DLD1 (cell line): ENCODE measurements at regions not wholly inside any gene's neighbourhood (a gene's known extent, or its start where the extent isn't known, plus 50 kb on each side); places are given as distances from the start of the nearest gene placed in this dataset.
"Not testable (repeated sequence)": the region's sequence is repeated elsewhere in the genome, so short reads cannot be mapped to it uniquely, and the experiment has no call there.

Experiments
- in situ Hi-C: cut with HindIII; loops from 2 replicates; pipeline ENCODE4 v1.10.0; 2017; ENCODE audit warnings: low sequenced_read_pairs

DNA sequence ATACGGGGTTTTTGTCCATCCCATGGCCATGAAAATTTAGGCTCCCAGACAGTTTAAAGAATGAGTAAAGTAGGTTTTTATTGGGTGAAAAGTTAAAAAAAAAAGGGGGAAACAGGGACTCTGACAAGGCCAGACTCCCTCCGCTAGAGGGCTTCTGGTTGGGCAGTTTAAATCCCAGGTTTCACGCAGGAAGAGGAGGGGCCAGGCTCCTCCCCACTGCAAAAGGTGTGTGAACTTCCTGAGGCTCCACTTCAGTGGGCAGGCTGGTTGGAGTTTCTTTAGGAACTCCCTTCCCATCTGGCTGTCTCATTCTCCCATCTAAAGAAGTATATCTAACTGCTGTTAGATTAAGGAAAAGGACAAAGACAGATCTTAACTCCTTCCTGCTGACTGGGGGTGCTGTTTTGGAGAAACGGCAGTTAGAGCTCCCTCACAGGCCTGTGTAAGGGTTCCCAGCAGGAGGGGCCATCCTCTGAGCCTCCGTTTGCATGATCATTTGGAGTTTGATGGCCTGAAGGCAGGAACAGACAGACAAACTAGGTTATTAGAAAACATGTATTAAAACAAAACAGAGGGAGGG, 1160.7 kb downstream of the CNTNAP5 start:
- in situ Hi-C loops = loop anchor here (25.0 kb wide), 1 partner anchor 377 kb away; no protein-coding TSS in a partner anchor

DNA sequence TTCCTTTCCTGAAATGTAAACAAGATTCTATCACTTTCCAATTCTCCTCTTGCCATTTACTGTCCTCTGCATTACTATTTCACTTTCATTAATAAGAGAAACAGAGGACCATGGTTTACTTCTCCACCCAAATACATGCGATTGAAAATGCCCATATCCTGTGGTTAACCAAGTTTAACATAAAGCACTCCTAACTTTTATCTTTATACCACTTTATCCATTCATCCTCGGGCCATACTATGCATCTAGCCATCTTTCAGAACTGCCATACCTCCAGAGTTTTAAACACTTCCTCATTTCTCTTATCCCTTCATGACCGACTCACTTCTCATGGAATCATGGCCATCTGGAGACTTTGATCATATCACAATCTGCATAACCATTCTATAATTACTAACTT, 1182.3 kb downstream of the CNTNAP5 start:
- in situ Hi-C loops = no loop called here

DNA sequence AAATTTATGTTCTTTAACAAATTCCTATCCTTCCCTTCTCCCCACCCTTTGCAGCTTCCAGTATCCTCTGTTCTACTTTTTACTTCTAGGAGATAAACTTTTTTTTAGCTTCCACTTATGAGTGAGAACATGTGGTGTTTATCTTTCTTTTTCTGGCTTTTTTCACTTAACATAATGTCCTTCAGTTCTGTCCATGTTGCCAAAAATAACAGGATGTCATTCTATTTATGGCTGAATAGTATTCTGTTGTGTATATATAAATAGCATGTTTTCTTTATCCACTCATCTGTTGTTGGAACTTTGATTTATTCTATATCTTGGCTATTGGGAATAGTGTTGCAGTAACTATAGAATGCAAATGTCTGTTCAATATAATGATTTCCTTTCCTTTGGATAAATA, 1191.2 kb downstream of the CNTNAP5 start:
- in situ Hi-C loops = no loop called here

DNA sequence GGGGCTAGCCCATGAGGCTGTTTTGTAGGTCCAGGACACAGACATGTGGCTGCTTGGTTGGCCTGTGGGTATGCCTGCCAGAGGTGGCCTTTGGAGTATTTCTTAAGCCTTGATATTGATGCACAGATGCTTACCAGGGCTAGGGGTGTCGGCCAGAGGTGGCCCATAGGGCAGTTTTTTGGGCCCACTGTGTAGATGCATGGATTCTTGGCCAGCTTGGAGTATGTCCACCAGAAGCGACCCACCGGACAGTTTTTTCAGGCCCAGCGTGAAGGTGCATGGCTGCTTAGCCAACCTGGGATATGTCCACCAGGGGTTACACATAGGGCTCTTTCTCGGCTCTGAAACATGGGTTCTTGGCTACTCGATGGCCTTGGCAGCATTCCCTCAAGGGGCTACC, 1199.1 kb downstream of the CNTNAP5 start:
- in situ Hi-C loops = no loop called here

DNA sequence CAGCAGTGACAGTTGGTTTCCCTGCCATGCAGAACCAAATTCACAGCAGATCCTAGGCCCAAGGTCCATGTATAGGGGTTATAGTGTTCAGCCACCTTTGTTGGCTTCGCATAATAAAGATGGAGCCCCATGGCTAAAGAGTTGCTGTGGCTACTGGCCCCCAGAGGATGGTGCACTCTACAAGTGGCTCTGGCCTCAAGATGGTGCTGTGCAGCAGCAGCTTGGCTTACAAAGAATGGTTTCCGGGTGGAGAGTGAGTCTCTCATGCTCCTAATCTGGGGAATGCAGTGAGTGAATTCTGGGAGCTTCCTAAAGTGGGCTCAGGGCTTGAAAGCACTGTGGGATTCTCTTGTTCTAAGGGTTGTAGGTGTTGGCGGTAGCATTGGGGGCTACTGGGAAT, 1199.7 kb downstream of the CNTNAP5 start:
- in situ Hi-C loops = no loop called here

DNA sequence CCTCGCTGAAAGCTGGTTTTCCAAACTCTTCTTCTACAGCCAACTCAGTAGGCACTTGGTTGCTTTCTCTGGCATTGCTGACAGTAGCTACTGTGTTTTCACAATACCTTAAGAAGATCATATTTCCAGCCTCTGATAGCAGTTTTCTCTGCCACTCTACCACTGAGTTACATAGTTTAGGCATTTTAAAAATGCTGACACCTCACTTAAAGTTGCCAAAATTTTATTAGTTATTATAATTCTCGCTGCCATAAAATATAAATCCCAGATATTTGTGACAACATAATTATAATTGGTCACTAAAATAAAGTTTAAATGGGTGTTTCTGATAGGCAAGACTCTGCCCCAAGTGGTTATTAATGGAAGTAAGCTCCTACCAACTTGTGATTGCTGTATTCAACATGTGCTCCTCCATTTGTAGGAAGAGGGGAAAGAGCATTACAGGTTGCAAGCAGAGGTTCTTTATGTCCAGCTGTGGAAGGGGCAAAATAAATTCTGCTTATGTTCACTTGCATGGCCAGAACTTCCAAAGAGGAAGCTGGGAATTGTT, 1202.8 kb downstream of the CNTNAP5 start:
- in situ Hi-C loops = no loop called here

DNA sequence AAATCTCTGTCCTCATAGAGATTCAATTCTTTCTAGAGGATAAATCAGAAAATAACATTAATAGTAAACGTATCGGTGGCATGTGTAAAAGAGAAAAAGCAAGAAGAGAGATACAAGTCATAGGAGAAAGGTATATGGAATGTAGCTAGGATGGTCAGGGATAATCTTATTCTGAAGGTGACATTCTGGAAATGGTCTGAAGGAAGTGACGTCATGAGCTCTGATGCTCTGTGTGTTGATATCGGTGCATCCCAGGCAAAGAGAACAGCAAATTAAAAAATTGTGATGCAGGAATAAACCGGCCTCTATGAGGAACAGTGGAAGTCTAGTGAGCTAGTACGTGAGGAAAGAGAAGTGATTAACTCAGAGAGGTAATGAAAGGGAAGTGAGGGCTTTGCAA, 1215.8 kb downstream of the CNTNAP5 start:
- in situ Hi-C loops = no loop called here

DNA sequence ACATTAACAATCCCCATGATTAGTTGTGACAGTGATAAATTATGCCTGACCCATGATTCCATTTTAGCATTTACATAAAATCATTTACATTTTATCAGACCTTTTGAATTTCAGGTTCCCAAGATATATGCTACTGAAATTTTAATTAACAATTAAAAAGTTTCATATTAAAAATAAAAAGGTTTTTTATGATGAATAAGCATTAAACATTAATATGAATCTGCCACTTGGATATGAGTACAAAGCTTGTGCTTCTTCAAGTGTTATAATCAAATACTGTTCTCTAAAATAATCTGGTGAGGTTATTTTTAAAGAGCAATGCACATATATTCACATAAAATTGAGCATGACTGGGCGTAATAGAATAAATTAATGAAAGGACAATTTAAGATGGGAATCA, 1218.0 kb downstream of the CNTNAP5 start:
- in situ Hi-C loops = no loop called here

DNA sequence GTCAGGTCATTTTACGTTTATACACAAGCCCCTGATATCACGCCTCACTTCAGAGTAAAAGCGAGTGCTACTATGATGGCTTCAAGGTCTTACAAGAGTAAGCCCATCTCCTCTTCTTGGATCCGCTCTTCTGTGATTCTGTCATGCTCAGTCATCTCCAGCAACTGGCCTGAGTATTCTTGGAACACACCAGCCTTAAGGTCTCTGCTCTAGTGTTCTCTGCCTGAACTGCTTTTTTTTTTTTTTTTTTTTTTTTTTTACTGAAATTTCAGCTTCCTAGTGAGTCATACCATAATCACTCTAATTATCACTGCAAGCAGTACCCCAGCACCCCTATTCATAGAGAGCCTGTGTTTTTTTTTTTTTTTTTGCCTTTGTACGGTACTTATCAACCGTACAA, 1228.9 kb downstream of the CNTNAP5 start:
- in situ Hi-C loops = no loop called here

DNA sequence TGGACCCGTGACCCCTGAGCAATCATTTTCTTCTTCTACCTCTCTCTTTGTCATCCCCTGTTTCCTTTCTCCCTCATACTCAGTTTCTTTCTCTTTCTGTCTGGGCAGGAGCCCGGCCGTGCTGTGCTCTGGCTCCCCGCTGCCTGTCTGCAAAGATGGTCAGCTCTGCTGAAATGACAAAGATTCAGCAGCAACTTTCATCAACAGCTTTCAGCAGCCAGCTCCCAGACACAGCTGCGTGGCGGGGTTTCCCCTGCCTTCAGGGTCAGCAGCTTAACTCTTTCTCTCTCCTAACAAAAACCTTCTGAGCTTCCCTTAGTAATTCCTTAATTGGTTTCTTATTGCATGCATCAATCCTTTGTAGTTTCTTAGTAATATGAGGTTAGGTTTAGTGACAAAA, 1234.4 kb downstream of the CNTNAP5 start:
- in situ Hi-C loops = no loop called here

DNA sequence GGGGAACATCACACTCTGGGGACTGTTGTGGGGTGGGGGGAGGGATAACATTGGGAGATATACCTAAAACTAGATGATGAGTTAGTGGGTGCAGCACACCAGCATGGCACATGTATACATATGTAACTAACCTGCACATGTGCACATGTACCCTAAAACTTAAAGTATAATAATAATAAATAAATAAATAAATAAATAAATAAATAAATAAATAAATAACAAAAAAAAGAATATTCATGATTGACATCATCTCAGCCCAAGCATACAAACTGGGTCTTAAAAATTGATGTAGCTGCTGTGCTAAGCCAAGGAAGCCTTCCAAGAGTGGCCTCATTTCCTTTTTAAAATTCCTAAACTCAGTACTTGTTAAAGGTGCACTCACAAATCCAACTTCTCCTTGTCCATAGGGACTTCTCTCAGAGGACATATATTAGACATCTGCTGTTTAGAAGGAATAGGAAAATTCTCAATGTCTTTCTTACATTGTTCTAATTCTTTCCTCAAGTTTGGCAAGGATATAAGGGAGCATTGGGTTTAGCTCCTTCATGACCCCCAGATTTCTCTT, 1235.4 kb downstream of the CNTNAP5 start:
- in situ Hi-C loops = not testable (repeated sequence)

DNA sequence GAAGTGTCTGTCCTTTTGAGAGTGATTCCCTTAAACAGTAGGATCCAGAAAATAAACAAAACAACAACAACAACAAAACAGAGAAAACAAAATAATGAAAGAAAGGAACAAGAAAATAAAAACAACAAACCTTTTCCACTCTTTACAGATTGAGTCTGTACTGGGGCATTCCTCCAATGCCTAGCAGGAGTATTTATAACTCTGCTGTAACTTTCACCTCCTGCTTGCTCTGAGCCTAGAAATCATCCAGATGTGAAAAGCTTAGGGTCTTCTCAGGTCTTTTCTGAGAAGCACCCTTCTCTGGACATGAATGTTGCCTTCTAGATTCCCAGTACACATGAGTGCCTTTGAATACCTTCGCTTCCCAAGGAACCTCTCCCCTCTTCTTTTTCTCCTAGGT, 1239.4 kb downstream of the CNTNAP5 start:
- in situ Hi-C loops = no loop called here

DNA sequence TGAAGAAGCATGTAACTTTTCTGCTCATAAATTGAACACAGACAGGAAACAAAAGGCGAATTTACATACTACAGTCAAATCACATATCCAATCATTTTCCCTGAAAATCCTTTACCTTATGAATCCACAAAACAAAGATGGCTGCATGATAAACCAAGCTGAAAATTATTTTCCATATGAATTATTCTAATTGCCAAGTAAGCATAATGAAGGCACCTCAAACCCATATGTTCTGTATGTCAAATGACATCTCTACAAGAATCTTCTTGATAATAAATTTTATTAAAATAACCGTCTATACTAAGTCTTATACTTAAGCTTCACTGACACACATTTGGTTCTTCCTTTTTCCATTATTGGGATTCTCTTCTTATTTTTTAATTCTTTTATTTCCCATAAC, 1242.6 kb downstream of the CNTNAP5 start:
- in situ Hi-C loops = no loop called here

DNA sequence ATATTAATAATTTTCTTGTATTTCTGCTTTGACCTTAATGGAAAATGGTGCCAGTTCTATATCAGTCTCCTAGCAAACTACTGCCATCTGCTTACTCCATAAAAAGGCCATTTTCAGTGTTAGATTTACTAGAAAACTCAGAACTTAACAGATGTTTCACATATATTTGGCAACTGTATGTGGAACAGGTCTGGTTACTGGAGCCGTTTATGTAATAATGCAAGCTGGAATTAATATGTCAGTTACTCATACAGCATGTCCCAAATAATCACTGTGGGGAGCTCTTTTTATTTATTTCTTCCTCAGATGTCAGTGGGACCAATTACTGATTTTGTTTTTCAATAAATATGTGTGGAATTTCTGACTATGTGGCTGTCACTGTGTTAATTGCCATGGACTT, 1247.6 kb downstream of the CNTNAP5 start:
- in situ Hi-C loops = no loop called here

DNA sequence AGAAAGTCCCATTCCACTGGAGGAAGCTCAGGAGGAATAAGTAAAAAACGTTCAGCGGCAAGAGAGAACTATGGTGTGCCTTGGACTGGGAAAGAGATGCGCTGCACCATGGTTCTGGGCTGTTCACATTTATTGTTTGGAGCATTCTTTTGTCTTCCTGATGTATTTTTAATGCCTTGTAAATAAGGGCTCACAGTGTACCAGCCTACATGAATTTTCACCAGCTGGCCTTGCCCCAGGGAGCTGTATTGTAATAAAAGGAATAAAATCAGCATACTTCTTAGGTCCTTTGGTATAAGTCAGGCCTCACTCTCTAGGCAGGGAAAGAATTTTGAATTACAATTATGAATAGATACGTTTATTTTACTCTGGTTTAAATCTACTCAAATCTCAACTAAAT, 1249.6 kb downstream of the CNTNAP5 start:
- in situ Hi-C loops = no loop called here

DNA sequence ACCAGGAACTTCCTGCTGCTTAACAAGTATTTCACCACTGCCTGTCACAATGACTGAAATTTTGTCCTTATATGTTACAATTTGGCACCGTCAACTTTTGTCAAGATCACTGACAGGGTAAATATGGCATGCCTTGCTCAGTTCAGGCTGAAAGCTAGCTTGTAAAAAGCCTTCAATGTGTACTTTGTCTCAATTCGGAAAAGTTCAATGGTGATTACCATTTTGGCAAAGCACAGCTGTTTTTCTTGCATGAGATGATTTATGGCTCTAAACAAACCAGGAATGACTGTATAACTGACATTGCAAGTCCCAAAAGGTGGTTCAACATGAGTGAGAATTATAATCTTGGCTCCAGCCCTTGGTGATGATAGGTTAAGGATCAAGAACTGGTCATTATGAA, 1255.2 kb downstream of the CNTNAP5 start:
- in situ Hi-C loops = no loop called here

DNA sequence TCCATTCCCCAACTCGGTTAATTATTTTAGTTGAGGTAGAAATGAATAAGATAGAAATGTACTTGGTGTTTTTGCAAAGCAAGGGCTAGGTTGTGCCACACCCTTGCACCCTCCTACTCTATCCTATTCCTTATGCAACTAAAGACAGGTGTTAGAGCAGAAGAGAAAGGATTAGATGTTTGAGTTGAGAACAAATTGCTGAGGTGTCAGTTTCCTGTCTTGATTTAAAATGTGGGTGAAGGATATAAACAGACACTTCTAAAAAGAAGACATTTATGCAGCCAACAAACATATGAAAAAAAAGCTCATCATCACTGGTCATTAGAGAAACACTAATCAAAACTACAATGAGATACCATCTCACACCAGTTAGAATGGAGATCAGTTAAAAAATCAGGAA, 1256.2 kb downstream of the CNTNAP5 start:
- in situ Hi-C loops = no loop called here

DNA sequence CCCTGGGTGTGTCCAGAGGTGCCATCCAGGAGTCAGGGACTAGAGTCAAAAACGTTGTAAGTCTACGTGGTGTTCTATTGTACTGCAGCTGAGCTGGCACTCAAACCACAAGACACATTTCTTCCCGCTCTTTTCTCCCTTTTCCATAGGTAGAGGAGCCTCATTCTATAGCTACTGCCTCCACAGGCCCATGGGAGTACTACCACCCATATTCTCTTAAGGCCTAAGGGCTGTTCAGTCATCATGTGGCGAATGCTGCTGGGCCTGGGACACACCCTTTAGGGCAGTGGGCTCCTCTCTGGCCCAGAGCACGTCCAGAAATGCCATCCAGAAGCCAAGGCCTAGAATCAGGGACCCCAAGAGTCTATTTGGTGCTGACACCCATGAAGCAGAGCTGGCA, 1271.7 kb downstream of the CNTNAP5 start:
- in situ Hi-C loops = no loop called here

DNA sequence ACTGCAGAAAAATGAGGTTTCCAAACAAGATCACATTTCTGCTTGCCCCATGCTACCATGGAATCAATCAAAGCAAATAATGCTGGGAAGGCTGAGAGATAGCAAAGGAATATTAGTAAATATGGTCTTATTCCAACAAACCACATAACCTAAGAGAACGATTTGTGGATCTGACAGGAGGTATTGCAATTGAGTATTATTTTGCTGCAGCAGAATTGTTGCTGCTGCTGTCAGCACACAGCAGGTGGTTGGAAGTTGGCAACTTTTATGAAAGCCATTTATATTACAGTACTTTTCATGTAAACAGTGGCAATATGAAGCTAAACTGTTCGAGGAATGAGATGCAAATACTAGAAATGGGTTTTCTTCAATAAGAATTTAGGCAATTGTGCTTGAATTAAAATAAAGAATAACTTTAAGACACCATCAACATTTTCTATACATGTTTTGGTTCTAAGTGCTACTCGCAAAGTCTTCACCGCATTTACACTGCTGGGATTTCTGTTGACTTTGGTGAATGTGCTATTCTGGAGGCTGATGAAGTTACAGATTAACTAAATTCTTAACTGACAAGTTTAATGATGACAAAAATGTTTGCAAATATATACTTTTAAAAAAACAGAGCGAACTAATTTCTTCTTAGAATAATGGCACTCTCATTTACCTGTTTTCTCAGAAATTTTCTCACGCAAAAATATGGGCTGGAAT, 1285.7 kb downstream of the CNTNAP5 start:
- in situ Hi-C loops = no loop called here

DNA sequence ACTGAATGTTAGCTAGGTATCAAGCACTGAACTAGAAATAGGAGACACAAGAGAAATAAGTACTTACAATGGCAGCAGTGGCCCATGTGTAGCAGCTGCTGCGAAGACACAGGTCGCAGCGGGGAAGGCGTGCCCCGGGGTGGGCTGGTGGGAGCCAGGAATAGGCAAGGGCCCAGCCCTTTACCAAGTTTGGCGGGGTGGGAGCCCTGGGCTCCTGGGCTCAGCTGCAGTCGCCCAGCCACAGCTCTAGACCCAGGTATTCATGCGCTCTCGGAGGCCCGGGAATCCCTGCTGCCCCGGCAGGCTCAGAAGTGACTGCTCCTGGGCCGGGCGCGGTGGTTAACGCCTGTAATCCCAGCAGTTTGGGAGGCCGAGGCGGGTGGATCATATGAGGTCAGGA, 1287.3 kb downstream of the CNTNAP5 start:
- in situ Hi-C loops = no loop called here

DNA sequence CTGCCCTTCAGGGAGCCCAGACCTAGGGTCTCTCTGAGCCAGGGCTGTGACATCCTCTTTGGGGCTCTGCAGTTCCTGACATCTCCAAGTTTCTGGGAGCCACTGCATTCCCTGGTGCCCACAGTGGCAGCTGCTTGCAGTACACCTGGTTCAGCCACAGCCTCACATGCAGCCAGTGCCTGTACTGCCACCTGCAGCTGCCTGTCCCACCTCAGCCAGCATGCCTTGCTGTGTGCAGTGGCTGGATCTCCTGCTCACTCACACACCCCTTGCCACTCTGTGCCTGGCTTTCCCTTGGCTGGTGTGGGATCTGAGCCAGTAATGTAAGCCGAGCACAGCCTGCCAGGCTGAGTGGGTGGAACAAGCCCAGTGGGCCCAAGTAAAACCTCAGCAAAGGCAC, 1288.7 kb downstream of the CNTNAP5 start:
- in situ Hi-C loops = no loop called here

DNA sequence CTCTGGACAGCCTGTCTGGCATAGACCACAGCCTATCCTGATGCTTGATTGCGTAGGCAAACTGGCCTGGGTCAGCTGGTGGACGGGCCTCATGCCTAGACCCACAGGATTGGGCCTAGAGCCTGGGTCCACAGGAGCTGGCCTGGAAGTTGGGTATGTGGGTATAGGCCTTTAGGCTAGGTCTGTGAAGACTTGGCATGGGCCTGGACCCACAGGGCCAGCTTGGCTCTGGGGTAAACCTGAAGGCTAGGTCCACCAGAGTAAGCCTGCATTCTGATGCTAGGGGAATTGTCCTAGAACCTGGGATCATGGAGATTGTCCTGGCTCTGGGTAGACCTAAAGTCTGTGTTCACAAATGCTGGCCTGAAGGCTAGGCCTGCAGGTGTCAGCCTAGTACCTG, 1293.7 kb downstream of the CNTNAP5 start:
- in situ Hi-C loops = no loop called here
